Medulla oblongata (tissue), 1 donor: ENCODE measurements at regions not wholly inside any gene's neighbourhood (a gene's known extent, or its start where the extent isn't known, plus 50 kb on each side); places are given as distances from the start of the nearest gene placed in this dataset.
A peak's percentile ranks its signal among the peaks of the same experiment; 100 is the strongest.
"Not testable (repeated sequence)": the region's sequence is repeated elsewhere in the genome, so short reads cannot be mapped to it uniquely, and the experiment has no call there.

Source experiments
- DNase-seq: peaks from one replicate; pipeline ENCODE4 v3.0.0-alpha.2; 2015; ENCODE audit errors: extremely low spot score

DNA sequence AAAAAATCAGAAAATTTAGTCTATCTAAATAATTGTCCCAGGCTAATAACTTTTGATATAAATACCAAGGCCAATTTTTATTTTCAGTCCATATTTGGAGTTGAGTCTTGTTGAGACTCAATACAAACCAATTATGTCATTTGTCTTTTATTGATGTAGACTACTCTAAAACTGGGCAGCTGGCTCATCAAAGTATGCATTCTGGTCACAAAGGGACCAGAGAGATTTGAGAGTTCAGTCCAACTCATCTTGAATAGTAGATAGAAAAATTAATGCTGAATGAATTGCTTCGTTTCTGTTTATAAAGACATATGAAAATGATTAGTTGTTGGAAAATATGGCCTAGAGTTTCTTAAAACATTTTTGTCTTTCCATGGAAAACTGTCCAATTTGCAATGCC, 412.5 kb upstream of the KLHL4 start:
- no peak for DNase-seq

DNA sequence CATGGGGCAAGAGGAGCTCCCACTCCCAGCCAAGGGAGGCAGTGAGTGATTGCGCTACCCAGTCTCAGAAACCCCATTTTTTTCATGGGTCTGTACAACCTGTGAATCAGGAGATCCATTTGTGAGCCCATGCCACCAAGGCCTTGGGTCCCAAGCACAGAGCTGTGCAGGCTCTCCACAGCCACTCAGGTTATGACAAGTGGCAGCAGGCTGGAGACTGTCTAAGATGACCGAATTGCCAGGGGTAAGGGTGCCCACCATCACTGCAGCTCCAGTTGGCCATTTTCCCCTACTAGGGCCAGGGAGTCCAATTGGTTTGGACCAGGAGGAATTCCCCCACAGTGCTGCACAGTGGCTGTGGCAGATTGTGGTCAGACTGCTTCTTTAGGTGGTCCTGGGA, 407.5 kb upstream of the KLHL4 start:
- DNase-seq: no peak

DNA sequence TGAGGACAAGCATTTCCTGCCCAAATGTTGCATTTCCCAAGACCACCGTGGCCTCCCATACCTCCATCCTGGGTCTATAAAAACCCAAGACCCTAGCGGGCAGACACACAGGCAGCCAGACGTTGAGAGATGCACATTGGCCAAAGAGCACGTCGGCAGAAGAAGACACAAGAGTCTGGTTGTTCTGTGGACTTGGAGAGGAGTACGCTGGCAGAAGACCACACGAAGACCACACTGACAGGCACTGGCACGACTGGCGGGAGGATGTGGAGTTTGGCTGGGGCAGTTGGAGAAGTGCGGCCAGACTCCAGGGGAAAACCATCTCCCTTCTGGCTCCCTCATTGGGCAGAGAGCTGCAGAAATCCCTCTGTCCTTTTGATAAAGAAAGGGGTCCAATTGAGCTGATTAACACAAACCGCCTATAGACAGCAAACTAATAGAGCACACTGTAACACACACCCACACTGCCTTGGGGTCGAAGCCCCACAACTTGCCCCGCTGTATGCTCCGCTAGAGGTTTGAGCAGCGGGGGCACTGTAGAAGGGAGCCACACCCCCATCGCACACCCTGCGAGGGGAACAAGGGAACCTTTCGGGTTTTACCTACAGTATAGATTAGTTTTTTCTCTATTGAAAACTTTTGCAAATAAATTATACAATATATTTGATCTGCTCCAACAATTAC, 376.7 kb upstream of the KLHL4 start:
- DNase-seq: no peak

- DNase-seq: peak; percentile 6
Observed at GRCh38 chrX:87160435-87161010, 357.1 kb upstream of the KLHL4 start.

DNA sequence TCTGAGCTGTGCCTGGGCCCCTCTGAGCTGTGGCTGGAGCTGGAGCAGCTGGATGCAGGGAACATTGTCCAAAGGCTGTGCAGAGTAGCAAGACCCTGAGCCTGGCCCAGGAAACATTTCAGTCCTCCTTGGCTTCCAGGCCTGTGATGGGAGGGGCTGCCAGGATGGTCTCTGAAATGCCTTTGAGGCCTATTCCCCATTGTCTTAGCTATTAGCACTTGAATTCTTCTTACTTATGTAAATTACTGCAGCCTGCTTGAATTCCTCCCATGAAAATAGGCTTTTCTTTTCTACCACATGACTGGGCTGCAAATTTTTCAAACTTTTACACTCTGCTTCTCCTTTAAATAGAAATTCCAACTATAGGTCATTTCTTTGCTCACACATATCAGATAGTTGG, 349.8 kb upstream of the KLHL4 start:
- DNase-seq: no peak

DNA sequence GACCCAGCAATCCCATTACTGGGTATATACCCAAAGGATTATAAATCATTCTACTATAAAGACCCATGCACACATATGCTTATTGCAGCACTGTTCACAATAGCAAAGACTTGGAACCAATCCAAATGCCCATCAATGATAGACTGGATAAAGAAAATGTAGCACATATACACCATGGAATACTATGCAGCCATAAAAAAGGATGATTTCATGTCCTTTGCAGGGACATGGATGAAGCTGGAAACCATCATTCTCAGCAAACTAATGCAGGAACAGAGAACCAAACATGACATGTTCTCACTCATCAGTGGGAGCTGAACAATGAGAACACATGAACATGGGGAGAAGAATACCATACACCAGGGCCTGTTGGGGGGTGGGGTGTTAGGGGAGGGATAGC, 339.6 kb upstream of the KLHL4 start:
- not testable (repeated sequence) for DNase-seq
